ENCODE measurements at regions not wholly inside any gene's neighbourhood (a gene's known extent, or its start where the extent isn't known, plus 50 kb on each side); places are given as distances from the start of the nearest gene placed in this dataset.

DNA sequence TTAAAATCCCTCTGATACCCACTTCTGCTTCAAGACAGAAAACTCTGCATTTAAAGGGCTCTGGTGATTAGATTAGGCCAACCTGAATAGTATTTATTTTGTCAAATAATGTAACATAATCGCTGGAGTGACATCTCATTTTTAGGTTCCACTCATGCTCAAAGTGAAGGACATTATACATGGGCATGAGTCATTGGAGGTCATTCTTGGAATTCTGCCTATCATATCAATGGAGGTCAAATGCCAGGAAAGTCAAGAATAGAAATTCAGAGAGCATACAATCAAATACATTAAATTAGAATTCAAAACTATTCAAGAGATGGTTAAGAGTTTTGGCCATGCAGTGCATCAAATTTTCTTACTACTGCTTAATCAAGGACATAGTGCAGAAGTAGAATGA, 50.8 kb upstream of the PRSS1 start:
- no peak for DNase-seq
- no peaks in the 10 kb centered on the region for H3K27me3 ChIP-seq
- H3K9me3 ChIP-seq = no peaks in the 10 kb centered on the region
- H3K36me3 ChIP-seq = no peaks in the 10 kb centered on the region
- TF ChIP-seq, protein P1, sequence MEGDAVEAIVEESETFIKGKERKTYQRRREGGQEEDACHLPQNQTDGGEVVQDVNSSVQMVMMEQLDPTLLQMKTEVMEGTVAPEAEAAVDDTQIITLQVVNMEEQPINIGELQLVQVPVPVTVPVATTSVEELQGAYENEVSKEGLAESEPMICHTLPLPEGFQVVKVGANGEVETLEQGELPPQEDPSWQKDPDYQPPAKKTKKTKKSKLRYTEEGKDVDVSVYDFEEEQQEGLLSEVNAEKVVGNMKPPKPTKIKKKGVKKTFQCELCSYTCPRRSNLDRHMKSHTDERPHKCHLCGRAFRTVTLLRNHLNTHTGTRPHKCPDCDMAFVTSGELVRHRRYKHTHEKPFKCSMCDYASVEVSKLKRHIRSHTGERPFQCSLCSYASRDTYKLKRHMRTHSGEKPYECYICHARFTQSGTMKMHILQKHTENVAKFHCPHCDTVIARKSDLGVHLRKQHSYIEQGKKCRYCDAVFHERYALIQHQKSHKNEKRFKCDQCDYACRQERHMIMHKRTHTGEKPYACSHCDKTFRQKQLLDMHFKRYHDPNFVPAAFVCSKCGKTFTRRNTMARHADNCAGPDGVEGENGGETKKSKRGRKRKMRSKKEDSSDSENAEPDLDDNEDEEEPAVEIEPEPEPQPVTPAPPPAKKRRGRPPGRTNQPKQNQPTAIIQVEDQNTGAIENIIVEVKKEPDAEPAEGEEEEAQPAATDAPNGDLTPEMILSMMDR (IDR thresholded peaks at IDR 0.05) = no peak
- no peak for TF ChIP-seq POLR2A (IDR thresholded peaks at IDR 0.05)
- no peak overlapping the region for H3K27ac ChIP-seq
- intact Hi-C loops (cut with DNase I; ENCODE audit: low total_unique reads) = no loop called here
- no peaks in the 10 kb centered on the region for H3K4me1 ChIP-seq
- H3K4me3 ChIP-seq = no peak overlapping the region

DNA sequence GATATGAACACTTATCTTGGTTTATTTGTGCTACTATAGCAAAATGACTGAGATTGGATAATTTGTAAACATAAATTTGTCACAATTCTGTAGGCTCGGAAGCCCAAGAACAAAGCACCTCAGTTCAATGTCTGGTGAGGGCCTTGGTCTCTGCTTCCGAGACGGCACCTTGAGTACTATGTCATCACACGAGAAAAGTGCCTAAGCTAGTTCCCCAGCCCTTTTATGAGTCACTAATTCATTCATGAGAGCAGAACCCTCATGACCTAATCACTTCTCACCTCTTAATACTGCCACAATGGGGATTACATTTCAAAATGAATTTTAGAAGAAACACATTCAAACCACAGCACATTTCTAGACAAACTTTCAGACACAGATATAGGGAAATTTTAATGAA, 52.0 kb upstream of the PRSS1 start:
- Histone ChIP-seq H3K4me1 (no peaks in the 10 kb centered on the region), H3K36me3 (no peaks in the 10 kb centered on the region), H3K4me3 (no peak overlapping the region), H3K27ac (no peak overlapping the region), H3K9me3 (no peaks in the 10 kb centered on the region), H3K27me3 (no peaks in the 10 kb centered on the region)
- DNase-seq = no peak
- intact Hi-C loops (cut with DNase I; ENCODE audit: low total_unique reads) = no loop called here
- no peak for TF ChIP-seq POLR2A (IDR thresholded peaks at IDR 0.05)
- TF ChIP-seq, protein P1 (IDR thresholded peaks at IDR 0.05) = no peak

DNA sequence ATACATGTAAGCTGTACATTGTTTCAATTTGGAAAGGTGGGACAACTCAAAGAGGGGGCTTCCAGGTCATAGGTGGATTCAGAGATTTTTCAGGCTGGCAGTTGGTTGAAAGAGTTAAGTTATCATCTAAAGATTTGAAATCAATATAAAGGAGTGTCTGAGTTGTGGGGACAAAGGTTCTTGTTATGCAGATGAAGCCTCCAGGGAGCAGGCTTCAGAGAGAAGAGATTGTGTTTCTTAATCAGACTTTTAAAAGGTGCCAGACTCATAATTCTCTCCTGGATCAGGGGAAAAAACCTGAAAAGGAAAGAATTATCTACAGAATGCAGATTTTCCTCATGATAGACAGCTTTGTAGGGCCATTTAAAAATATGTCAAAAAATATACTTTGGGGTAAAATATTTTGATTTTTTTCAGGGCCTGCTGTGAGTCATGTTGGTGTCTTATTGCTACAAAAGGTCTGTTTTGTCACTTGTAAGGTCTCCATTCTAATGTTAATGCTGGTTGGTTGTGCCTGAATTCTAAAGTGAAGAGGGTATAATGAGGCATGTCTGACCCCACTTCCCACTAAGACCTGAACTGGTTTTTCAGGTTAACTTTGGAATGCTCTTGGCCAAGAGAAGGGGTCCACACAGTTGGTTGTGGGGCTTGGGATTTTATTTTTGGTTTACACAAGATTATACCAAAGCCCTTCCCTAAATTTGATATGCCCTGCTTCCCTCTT, 52.7 kb upstream of the PRSS1 start:
- no peaks in the 10 kb centered on the region for H3K9me3 ChIP-seq
- no peak for DNase-seq
- no peak overlapping the region for H3K4me3 ChIP-seq
- TF ChIP-seq, protein P1 (IDR thresholded peaks at IDR 0.05) = no peak
- TF ChIP-seq POLR2A (IDR thresholded peaks at IDR 0.05) = no peak
- H3K27me3 ChIP-seq = no peaks in the 10 kb centered on the region
- no peak overlapping the region for H3K27ac ChIP-seq
- H3K4me1 ChIP-seq = no peaks in the 10 kb centered on the region
- intact Hi-C loops (cut with DNase I; ENCODE audit: low total_unique reads) = no loop called here
- no peaks in the 10 kb centered on the region for H3K36me3 ChIP-seq

DNA sequence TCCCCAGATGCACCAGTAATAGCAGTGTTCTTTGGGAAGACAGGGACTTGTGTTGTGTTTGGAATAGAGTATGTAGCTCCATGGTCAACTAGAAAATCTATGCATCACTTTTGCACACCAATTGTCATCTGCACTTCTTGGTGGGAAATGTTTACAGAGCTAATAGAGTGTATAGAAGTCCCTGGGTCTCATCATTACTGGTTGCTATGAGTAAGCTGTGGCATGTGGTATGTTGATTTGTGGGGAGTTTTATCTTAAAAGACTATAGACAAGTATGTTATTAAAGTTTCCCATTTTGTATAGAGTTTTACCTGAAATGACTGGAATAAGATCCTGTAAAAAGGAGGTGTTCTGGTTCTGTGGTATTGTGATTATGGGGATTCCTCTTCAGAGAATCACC, 55.4 kb upstream of the PRSS1 start:
- intact Hi-C loops (cut with DNase I; ENCODE audit: low total_unique reads) = no loop called here
- no peaks in the 10 kb centered on the region for H3K27me3 ChIP-seq
- H3K9me3 ChIP-seq = no peaks in the 10 kb centered on the region
- no peak overlapping the region for H3K27ac ChIP-seq
- no peaks in the 10 kb centered on the region for H3K4me1 ChIP-seq
- no peaks in the 10 kb centered on the region for H3K36me3 ChIP-seq
- TF ChIP-seq, protein P1 (IDR thresholded peaks at IDR 0.05) = no peak
- TF ChIP-seq POLR2A (IDR thresholded peaks at IDR 0.05) = no peak
- DNase-seq = no peak
- H3K4me3 ChIP-seq = no peak overlapping the region

DNA sequence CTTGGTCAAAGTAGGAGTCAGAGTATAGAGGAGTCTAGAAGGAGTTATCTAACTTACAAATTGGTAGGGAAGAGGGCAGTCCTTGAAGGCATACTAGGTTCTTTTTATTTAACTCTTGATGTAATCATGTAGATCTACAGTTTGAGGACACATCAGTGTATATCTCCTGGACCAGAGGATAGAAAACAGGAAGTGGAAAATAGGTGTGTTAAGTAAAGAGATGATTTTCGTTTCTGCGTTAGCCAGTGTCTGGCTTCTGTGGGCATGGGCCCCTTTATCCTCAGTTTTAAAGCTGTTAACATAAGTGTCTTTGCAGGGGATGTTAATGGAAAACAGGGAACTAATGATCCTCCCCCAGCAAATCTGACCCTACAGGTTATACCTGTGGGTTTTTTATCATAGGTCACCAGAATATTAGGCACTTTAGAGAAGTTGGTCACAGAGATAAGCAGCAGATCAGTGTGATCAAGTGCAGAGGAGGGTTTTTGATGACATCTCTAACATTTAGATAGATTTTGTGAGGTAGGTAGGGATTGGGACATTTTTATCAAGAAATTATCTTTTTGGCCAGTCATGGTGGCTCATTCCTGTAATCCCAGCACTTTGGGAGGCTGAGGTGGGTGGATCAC, 58.6 kb upstream of the PRSS1 start:
- no peaks in the 10 kb centered on the region for H3K36me3 ChIP-seq
- no peak for DNase-seq
- intact Hi-C loops (cut with DNase I; ENCODE audit: low total_unique reads) = no loop called here
- H3K4me1 ChIP-seq = no peaks in the 10 kb centered on the region
- no peaks in the 10 kb centered on the region for H3K9me3 ChIP-seq
- TF ChIP-seq, protein P1 (IDR thresholded peaks at IDR 0.05) = no peak
- no peak for TF ChIP-seq POLR2A (IDR thresholded peaks at IDR 0.05)
- no peak overlapping the region for H3K27ac ChIP-seq
- H3K4me3 ChIP-seq = no peak overlapping the region
- no peaks in the 10 kb centered on the region for H3K27me3 ChIP-seq
